CD8-positive, alpha-beta memory T cell (primary cell): ENCODE measurements at regions not wholly inside any gene's neighbourhood (a gene's known extent, or its start where the extent isn't known, plus 50 kb on each side); places are given as distances from the start of the nearest gene placed in this dataset.

Experiments used
- CTCF ChIA-PET: fragments of 350-600 bp; sonication (Branson Sonifier 250); formaldehyde crosslinking; loops from one replicate; lab custom pipeline; 2021; ENCODE audit warnings: antibody characterized with exemption; lab: Charles Lee
- POLR2A ChIA-PET: fragments of 350-600 bp; sonication (Branson Sonifier 250); formaldehyde crosslinking; loops from one replicate; lab custom pipeline; 2021; ENCODE audit warnings: antibody characterized with exemption; lab: Charles Lee
- DNase-seq, 5 donors: peaks; one replicate each; pipeline versions ENCODE4 v3.0.0 to v3.0.0-alpha.2; 2020 to 2022; ENCODE audit warnings: mixed read lengths in 1 of 5
- H3K27ac ChIP-seq: one replicate; pipeline ENCODE4 v1.7.0; 2013; ENCODE audit warnings: low read depth, mild to moderate bottlenecking, low read length, moderate library complexity
- H3K27me3 ChIP-seq: 2 replicates; pipeline ENCODE4 v1.7.0; 2013; ENCODE audit warnings: low read length, mild to moderate bottlenecking; ENCODE audit not compliant: insufficient read depth, poor library complexity, severe bottlenecking
- H3K36me3 ChIP-seq: 2 replicates; pipeline ENCODE4 v1.7.0; 2013; ENCODE audit warnings: mild to moderate bottlenecking, low read length, moderate library complexity; ENCODE audit not compliant: insufficient read depth
- H3K4me1 ChIP-seq: 2 replicates; pipeline ENCODE4 v1.7.0; 2013; ENCODE audit warnings: mild to moderate bottlenecking, low read length, moderate library complexity; ENCODE audit not compliant: insufficient read depth
- H3K4me3 ChIP-seq: 2 replicates; pipeline ENCODE4 v1.7.0; 2013; ENCODE audit warnings: mild to moderate bottlenecking, low read length
- H3K9me3 ChIP-seq: 2 replicates; pipeline ENCODE4 v1.7.0; 2013; ENCODE audit warnings: mild to moderate bottlenecking, low read length
- H3K27ac Mint-ChIP-seq, 8 donors: one replicate each; pipeline ENCODE4 v1.8.0; 2020 to 2021; ENCODE audit warnings: mixed read lengths in 8 of 8, mild to moderate bottlenecking in 6 of 8, inconsistent platforms in 3 of 8, moderate library complexity in 3 of 8
- H3K27me3 Mint-ChIP-seq, 2 donors: one replicate each; pipeline ENCODE4 v1.8.0; 2020 to 2021; ENCODE audit warnings: mixed read lengths in 2 of 2, mild to moderate bottlenecking in 1 of 2, moderate library complexity in 1 of 2
- H3K36me3 Mint-ChIP-seq, 3 donors: one replicate each; pipeline ENCODE4 v1.8.0; 2020 to 2021; ENCODE audit warnings: mixed read lengths in 3 of 3, inconsistent platforms in 1 of 3, mild to moderate bottlenecking in 1 of 3
- H3K4me1 Mint-ChIP-seq, 3 donors: one replicate each; pipeline ENCODE4 v1.8.0; 2020 to 2021; ENCODE audit warnings: mixed read lengths in 3 of 3, inconsistent platforms in 1 of 3, mild to moderate bottlenecking in 1 of 3
- H3K4me3 Mint-ChIP-seq, 7 donors: one replicate each; pipeline ENCODE4 v1.8.0; 2020 to 2021; ENCODE audit warnings: mixed read lengths in 7 of 7, mild to moderate bottlenecking in 6 of 7, moderate library complexity in 4 of 7, inconsistent platforms in 2 of 7
- H3K9me3 Mint-ChIP-seq, 5 donors: one replicate each; pipeline ENCODE4 v1.8.0; 2020 to 2022; ENCODE audit warnings: mixed read lengths in 5 of 5, mild to moderate bottlenecking in 3 of 5, moderate library complexity in 2 of 5, inconsistent platforms in 1 of 5

DNA sequence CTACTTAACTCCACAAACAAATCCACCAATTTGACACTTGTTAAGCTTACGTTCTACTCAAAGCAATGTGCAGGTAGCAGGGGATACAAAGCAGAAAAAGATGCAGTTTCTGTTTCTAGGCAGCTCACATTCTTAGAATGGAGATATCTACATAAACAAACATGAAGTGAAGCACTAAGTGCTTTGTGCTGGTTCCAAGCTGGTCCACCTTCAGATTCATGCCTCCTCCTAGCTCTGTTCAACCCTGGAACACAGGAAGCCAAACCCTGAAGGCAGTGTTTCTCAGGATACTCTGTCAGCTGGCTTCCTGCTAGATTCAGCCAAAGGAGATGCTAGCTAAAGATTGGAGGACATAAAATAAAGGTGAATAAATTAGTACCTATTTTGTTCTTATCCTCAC, 55.3 kb upstream of the NOL4 start:
- no peak for DNase-seq
- H3K27ac ChIP-seq, result no peak overlapping the region
- no peaks in the 10 kb centered on the region for H3K36me3 Mint-ChIP-seq
- H3K4me1 ChIP-seq, result no peaks in the 10 kb centered on the region
- ChIA-PET POLR2A (no interaction called here), CTCF (no interaction called here)
- H3K9me3 ChIP-seq, result no peaks in the 10 kb centered on the region
- H3K27ac Mint-ChIP-seq, result no peak overlapping the region
- no peaks in the 10 kb centered on the region for H3K27me3 ChIP-seq
- H3K9me3 Mint-ChIP-seq, result peaks cover 0 to 17% (median 0%) of the 10 kb centered on the region in 5 donors
- no peaks in the 10 kb centered on the region for H3K4me1 Mint-ChIP-seq
- H3K36me3 ChIP-seq, result no peaks in the 10 kb centered on the region
- H3K27me3 Mint-ChIP-seq, result no peaks in the 10 kb centered on the region
- no peak overlapping the region for H3K4me3 ChIP-seq
- no peak overlapping the region for H3K4me3 Mint-ChIP-seq

DNA sequence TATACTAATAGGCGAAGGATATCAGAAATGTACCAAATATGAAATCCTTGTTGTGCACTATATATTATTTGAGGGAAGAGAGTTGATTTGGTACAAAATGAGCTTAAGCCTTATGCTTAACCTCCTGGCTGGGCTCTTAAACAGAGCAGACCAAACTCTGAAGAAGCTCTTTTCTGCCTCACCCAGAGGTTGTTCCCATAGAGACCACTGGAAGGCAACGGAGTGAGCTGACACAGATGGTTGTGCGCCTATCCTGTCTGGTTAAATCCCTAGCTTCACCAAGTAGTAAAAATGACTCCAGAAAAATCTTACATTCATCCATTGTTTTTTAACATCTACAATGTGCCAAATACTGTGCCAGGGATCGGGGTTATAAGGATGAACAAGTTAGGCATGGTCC, 55.9 kb upstream of the NOL4 start:
- Histone ChIP-seq H3K4me1 (no peaks in the 10 kb centered on the region), H3K4me3 (no peak overlapping the region), H3K9me3 (no peaks in the 10 kb centered on the region), H3K27ac (no peak overlapping the region), H3K27me3 (no peaks in the 10 kb centered on the region), H3K36me3 (no peaks in the 10 kb centered on the region)
- Mint-ChIP-seq H3K9me3 (peaks cover 0 to 13% (median 0%) of the 10 kb centered on the region in 5 donors), H3K4me3 (no peak overlapping the region), H3K27ac (no peak overlapping the region), H3K4me1 (no peaks in the 10 kb centered on the region), H3K27me3 (no peaks in the 10 kb centered on the region), H3K36me3 (no peaks in the 10 kb centered on the region)
- CTCF ChIA-PET, result no interaction called here
- no peak for DNase-seq
- POLR2A ChIA-PET, result no interaction called here

DNA sequence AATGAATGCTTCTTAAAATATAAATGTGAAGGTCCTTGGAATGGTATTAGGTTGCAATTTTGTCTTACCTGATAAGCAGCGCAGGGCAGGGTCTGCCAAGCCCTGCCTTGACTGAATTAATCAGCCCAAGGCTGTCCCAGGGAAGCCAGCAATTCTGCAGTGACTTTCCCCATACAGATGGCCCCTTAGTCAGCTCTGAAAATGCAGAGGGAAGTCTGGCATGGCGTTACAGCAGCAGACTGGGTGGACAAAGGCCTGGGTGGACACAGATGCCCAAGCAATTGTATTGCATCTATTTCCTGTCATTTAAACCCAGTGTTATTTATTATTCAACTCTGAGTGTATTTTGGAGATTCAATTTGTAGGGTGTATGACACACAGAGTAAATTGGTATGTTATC, 56.6 kb upstream of the NOL4 start:
- H3K4me1 Mint-ChIP-seq, result no peaks in the 10 kb centered on the region
- POLR2A ChIA-PET, result no interaction called here

DNA sequence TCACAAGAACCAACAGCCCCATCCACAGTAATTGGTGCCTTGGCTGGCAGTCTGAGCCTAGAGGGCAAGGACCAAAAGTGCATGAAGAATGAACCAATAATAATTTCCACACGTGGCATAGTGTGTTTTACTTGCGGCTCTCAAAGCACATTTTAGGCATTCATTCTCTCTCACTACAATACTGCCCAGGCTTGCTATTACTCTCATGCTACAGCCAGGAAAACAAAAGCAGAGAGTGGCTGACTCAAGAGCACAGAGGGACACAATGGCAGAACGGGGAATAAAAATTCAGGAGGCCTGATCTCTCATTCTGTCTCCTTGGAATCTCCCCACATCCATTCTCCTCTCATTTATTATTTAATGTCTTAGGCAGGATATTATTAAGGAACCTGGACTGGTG, 57.0 kb upstream of the NOL4 start:
- CTCF ChIA-PET, result no interaction called here

More for the DNA sequence above, 56.6 kb upstream of the NOL4 start:
- Histone ChIP-seq H3K9me3 (no peaks in the 10 kb centered on the region), H3K36me3 (no peaks in the 10 kb centered on the region), H3K27ac (no peak overlapping the region), H3K4me3 (no peak overlapping the region), H3K27me3 (no peaks in the 10 kb centered on the region), H3K4me1 (no peaks in the 10 kb centered on the region)
- Mint-ChIP-seq H3K4me3 (no peak overlapping the region), H3K36me3 (no peaks in the 10 kb centered on the region), H3K27ac (no peak overlapping the region), H3K27me3 (no peaks in the 10 kb centered on the region), H3K9me3 (peaks cover 0 to 13% (median 2%) of the 10 kb centered on the region in 5 donors)
- DNase-seq, result no peak
- CTCF ChIA-PET, result no interaction called here

DNA sequence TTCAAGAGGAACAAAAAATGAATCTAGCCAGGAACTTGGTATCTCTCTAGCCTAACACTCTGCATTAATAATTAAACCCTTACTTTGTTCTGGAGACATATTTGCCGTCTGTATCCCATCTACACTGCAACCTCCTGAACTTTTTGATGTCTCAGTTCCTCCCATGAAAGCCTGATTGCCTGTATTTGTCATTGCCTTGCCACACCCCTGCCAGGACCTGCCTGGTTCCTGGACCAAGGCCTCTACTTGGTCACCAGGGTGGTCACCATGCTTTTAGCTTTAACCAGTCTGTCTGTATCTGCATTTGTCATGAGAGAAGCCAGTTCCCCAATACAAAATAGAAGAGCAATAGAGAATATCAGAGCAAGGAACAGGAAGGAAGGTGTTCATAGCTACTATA, 58.8 kb upstream of the NOL4 start:
- no peak overlapping the region for H3K27ac ChIP-seq
- no peaks in the 10 kb centered on the region for H3K36me3 Mint-ChIP-seq
- H3K27ac Mint-ChIP-seq, result no peak overlapping the region
- CTCF ChIA-PET, result no interaction called here
- no peak for DNase-seq
- H3K4me3 ChIP-seq, result no peak overlapping the region
- POLR2A ChIA-PET, result no interaction called here
- no peaks in the 10 kb centered on the region for H3K27me3 ChIP-seq
- H3K9me3 Mint-ChIP-seq, result peaks cover 5 to 18% (median 12%) of the 10 kb centered on the region in 5 donors
- H3K4me1 Mint-ChIP-seq, result no peaks in the 10 kb centered on the region
- no peaks in the 10 kb centered on the region for H3K9me3 ChIP-seq
- no peaks in the 10 kb centered on the region for H3K27me3 Mint-ChIP-seq
- no peak overlapping the region for H3K4me3 Mint-ChIP-seq
- no peaks in the 10 kb centered on the region for H3K4me1 ChIP-seq
- no peaks in the 10 kb centered on the region for H3K36me3 ChIP-seq

More for the DNA sequence above, 57.0 kb upstream of the NOL4 start:
- Mint-ChIP-seq H3K4me3 (no peak overlapping the region), H3K27ac (no peak overlapping the region), H3K27me3 (no peaks in the 10 kb centered on the region), H3K36me3 (no peaks in the 10 kb centered on the region), H3K4me1 (no peaks in the 10 kb centered on the region), H3K9me3 (peaks cover 0 to 13% (median 5%) of the 10 kb centered on the region in 5 donors)
- H3K36me3 ChIP-seq, result no peaks in the 10 kb centered on the region
- H3K27me3 ChIP-seq, result no peaks in the 10 kb centered on the region
- H3K27ac ChIP-seq, result no peak overlapping the region
- no peaks in the 10 kb centered on the region for H3K4me1 ChIP-seq
- no peaks in the 10 kb centered on the region for H3K9me3 ChIP-seq
- POLR2A ChIA-PET, result no interaction called here
- no peak for DNase-seq
- no peak overlapping the region for H3K4me3 ChIP-seq

DNA sequence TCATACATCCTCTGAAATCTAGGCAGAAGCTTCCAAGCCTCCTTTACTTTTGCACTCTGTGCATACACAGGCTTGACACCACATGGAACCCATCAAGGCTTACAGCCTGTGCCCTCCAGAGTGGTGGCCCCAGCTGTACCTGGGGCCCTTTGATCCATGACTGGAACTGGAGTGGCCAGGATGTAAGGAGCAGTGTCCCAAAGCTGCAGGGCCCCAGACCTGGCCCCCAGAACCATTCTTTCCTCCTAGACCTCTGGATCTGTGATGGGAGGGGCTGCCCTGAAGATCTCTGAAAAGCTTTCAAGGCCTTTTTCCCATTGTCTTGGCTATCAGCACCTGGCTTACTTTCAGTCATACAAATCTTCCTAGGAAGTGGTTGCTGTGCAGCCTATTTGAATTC, 63.1 kb upstream of the NOL4 start:
- CTCF ChIA-PET, result no interaction called here
- POLR2A ChIA-PET, result no interaction called here
- H3K27ac ChIP-seq, result no peak overlapping the region
- no peak overlapping the region for H3K4me3 ChIP-seq
- H3K27me3 ChIP-seq, result no peaks in the 10 kb centered on the region
- Mint-ChIP-seq H3K9me3 (peaks cover 8 to 28% (median 17%) of the 10 kb centered on the region in 5 donors), H3K36me3 (no peaks in the 10 kb centered on the region), H3K4me3 (no peak overlapping the region), H3K4me1 (no peaks in the 10 kb centered on the region), H3K27ac (no peak overlapping the region), H3K27me3 (no peaks in the 10 kb centered on the region)
- no peaks in the 10 kb centered on the region for H3K36me3 ChIP-seq
- H3K9me3 ChIP-seq, result no peaks in the 10 kb centered on the region
- DNase-seq, result no peak
- H3K4me1 ChIP-seq, result no peaks in the 10 kb centered on the region

DNA sequence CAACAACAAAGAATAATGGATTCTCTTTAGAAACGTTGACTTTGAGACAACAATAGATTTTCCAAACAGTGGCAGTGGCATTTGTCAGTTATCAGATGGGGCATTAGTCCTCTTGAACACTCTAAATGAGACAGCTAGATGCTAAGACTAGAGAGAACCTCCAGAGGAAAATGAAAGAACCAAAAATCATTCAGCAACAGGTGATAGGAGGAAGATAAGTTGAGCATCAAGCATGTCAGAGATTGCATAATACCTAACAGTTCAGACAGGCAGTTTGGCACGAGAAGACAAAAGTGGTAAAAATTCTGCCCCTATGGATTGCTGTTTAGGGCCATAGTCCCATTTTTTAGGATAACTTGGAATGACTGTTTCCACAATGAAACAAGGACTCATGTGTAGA, 67.9 kb upstream of the NOL4 start:
- Histone ChIP-seq H3K27me3 (no peaks in the 10 kb centered on the region), H3K9me3 (no peaks in the 10 kb centered on the region), H3K27ac (no peak overlapping the region), H3K4me1 (no peaks in the 10 kb centered on the region), H3K36me3 (no peaks in the 10 kb centered on the region), H3K4me3 (no peak overlapping the region)
- no peak overlapping the region for H3K27ac Mint-ChIP-seq
- no peak overlapping the region for H3K4me3 Mint-ChIP-seq
- POLR2A ChIA-PET, result no interaction called here
- DNase-seq, result no peak
- H3K4me1 Mint-ChIP-seq, result no peaks in the 10 kb centered on the region
- H3K36me3 Mint-ChIP-seq, result no peaks in the 10 kb centered on the region
- H3K9me3 Mint-ChIP-seq, result peaks cover 8 to 32% (median 11%) of the 10 kb centered on the region in 5 donors
- CTCF ChIA-PET, result no interaction called here
- no peaks in the 10 kb centered on the region for H3K27me3 Mint-ChIP-seq

DNA sequence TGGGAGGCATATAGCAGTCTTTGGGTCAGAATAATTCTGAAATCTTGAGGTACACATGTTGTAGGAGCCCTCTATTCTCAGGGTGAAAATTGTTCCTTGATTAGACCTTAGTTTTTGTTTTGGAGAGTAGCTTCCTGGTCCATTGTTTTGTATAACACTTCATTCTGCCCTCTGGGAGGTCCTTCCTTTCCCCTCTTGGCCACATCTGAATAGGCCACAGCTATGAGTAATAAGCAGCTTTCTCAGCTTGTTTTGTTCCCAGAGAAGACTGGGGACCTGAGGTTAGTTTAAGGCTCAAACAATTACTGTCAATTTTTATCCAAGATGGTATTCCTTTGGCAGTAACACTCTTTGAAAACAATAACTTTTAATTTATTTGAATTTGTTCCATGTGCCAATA, 72.6 kb upstream of the NOL4 start:
- POLR2A ChIA-PET, result no interaction called here
- Mint-ChIP-seq H3K9me3 (peaks cover 0 to 18% (median 10%) of the 10 kb centered on the region in 5 donors), H3K4me1 (no peaks in the 10 kb centered on the region), H3K4me3 (no peak overlapping the region), H3K36me3 (no peaks in the 10 kb centered on the region), H3K27me3 (no peaks in the 10 kb centered on the region), H3K27ac (no peak overlapping the region)
- no peaks in the 10 kb centered on the region for H3K27me3 ChIP-seq
- no peak overlapping the region for H3K4me3 ChIP-seq
- no peaks in the 10 kb centered on the region for H3K4me1 ChIP-seq
- H3K9me3 ChIP-seq, result no peaks in the 10 kb centered on the region
- CTCF ChIA-PET, result no interaction called here
- H3K27ac ChIP-seq, result no peak overlapping the region
- no peak for DNase-seq
- no peaks in the 10 kb centered on the region for H3K36me3 ChIP-seq

DNA sequence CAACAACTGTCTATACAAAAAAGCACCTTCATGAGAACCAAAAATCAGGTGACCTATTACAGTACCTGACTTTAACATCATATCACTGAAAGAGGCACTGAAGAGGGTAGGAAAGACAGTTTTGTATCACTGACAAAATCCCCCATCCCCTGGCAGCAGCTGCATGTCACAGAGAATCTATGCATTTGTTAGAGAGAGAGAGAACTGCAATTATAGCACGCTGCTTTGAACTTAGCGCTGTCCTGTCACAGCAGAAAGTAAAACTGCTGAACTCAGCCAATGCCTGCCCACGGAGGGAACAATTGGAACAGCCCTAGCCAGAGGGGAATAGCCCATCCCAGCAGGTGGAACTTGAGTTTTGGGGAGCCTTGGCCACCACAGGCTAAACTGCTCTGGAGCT, 75.1 kb upstream of the NOL4 start:
- H3K27me3 ChIP-seq, result no peaks in the 10 kb centered on the region
- Mint-ChIP-seq H3K27ac (no peak overlapping the region), H3K36me3 (no peaks in the 10 kb centered on the region), H3K4me3 (no peak overlapping the region), H3K27me3 (no peaks in the 10 kb centered on the region), H3K4me1 (no peaks in the 10 kb centered on the region), H3K9me3 (peaks cover 0 to 28% (median 13%) of the 10 kb centered on the region in 5 donors)
- no peak for DNase-seq
- H3K9me3 ChIP-seq, result no peaks in the 10 kb centered on the region
- no peaks in the 10 kb centered on the region for H3K36me3 ChIP-seq
- ChIA-PET CTCF (no interaction called here), POLR2A (no interaction called here)
- no peaks in the 10 kb centered on the region for H3K4me1 ChIP-seq
- H3K4me3 ChIP-seq, result no peak overlapping the region
- H3K27ac ChIP-seq, result no peak overlapping the region
